HG02678 (cell line): ENCODE measurements at regions not wholly inside any gene's neighbourhood (a gene's known extent, or its start where the extent isn't known, plus 50 kb on each side); places are given as distances from the start of the nearest gene placed in this dataset.

Experiments
- ATAC-seq: cut with Tn5 transposase; IDR thresholded peaks from one replicate; pipeline ENCODE4 v1.9.1; 2021; ENCODE audit warnings: mild to moderate bottlenecking, moderate library complexity; ENCODE audit not compliant: unreplicated experiment

GRCh38 chr4:136575146-136575545 lies 957.1 kb downstream of the PCDH18 start:
- no peak for ATAC-seq

DNA sequence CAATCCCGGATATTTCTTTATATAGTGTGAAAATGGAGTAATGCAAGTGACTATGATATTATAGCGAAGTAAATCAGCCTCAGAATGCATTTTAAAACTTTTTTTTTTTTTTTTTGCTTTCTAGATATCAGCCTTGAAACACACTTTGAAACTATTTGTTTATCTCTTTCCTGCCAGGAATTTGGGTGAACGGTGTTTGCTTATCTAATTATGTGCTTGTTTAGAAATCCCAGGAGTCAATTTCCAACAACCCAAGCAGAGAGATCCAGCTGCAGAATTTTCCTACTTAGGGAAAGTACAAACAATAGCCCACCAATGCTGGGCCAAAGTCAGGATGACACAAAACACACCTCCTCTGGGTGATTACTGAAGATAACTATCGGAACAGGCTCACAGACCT lies 958.8 kb downstream of the PCDH18 start:
- ATAC-seq = no peak

GRCh38 chr4:136571315-136571714 lies 961.0 kb downstream of the PCDH18 start:
- no peak for ATAC-seq

GRCh38 chr4:136562834-136563233 lies 969.5 kb downstream of the PCDH18 start:
- no peak for ATAC-seq

GRCh38 chr4:136558940-136559494 lies 973.3 kb downstream of the PCDH18 start:
- no peak for ATAC-seq

GRCh38 chr4:136557396-136557795 lies 974.9 kb downstream of the PCDH18 start:
- ATAC-seq = no peak

DNA sequence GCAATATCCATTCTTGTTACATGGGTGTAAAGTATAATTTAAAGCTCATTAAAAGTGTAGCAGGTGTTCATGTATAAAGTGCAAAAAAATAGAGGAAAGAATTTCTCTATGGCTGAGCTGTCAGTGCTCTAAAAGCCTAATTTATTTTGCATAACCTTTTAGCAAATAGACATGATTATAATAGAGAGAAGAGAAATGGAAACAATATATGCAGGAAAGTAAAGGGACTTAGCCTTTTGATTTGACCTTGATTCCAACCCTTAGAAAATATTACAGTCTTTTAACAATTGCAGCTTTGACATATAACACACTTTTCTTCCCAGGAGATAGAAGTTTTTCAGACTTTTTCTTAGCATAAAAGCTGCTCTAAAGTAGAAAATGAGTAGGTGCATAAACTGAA lies 978.3 kb downstream of the PCDH18 start:
- no peak for ATAC-seq

GRCh38 chr4:136551753-136552152 lies 980.5 kb downstream of the PCDH18 start:
- ATAC-seq = no peak

- ATAC-seq = no peak
Observed at GRCh38 chr4:136540747-136541146, 991.5 kb downstream of the PCDH18 start.

GRCh38 chr4:136528131-136528530 lies 1004.2 kb downstream of the PCDH18 start:
- ATAC-seq = no peak

GRCh38 chr4:136526517-136526916 lies 1005.8 kb downstream of the PCDH18 start:
- ATAC-seq = no peak

GRCh38 chr4:136524039-136524438 lies 1008.3 kb downstream of the PCDH18 start:
- no peak for ATAC-seq

DNA sequence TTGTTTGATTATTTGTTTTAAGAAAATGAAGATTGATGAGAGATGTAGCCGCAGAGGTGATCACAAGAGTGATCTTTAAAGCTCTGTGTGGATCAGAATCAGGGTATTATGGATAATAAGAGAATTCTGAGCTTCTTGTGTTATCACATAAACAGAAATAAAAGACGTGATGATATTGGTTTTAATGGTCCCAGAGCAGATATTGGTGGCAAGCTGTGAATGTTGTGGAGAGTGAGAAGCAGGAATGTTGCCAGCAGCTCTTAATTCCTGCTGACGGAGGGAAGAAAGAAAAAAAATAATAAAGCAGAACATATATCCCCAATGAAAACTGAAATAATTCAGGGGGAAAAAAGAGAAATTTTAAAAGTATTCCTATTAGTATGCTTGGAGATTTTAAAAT lies 1015.9 kb downstream of the PCDH18 start:
- ATAC-seq = no peak

- ATAC-seq = no peak
Observed at GRCh38 chr4:136505020-136505419, 1027.3 kb downstream of the PCDH18 start.

DNA sequence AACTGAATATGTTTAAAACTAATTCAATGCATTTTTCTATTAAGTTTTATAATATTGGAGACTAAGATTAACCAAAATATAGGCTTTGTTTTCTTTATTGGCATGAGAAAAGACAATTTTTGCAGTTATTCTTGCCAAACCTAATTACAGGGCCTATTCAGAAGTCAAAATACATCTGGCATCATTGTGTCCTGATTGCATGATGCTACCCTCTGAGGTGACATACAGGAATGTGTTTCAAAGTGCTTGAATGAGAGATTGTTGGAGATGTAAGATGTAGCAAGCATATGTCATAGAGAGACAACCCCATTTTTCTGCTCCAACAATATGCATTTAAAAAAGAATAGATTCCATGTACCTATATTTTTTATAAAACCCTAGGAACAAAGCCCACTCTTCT lies 1036.4 kb downstream of the PCDH18 start:
- ATAC-seq = no peak

DNA sequence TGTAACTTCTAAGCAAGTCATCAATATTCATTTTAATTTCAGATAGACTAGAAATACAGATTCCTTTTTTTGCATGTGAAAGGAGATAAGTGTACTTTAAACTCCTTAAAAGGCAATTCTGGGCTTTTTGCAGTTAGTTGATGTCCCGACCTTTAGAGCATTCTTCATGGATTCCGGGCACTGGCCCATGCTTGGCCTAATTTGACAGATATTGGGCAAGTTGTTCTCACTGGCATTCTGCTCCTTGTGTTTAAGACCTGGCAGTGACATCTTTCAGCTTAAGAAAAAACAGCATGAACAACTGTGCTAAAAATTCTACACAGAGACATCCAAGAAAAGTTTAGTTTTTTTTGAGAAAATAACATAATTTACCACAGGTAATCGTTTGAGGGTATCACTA lies 1037.2 kb downstream of the PCDH18 start:
- ATAC-seq = no peak

DNA sequence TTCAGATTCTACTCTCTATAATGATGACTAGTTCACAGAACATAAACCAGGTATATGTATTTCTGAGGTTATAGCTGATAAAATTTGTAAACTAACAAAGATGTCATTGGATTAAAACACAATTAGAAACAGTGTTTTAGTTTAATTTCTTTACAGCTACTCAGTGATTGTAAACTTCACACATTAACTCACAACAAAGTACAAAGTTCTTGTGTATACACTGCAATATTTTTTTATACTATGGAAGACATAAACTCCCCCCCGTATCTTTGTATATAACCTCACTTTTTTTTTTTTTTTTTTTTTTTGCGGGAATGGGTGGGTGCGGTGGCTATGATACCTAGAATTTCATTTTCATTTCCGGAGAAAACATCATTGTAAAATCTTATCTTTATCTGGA lies 1043.2 kb downstream of the PCDH18 start:
- no peak for ATAC-seq

DNA sequence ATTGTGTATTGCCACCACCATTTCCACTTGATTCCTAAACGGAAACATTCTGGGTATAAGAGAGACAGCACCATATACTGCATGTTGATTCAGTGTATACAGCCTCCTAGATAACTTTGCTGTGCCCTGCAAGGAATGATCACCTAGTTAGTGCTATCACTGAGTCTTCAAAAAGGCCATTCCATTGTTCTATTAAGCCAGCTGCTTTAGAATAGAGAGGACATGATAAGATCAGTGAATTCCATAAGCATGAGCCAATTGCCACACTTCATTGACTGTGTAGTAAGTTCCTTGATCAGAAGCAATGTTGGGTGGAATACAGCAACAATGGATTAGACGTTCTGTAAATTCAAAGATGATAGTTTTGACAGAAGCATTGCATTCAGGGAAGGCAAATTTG lies 1047.3 kb downstream of the PCDH18 start:
- no peak for ATAC-seq

GRCh38 chr4:136476753-136477152 lies 1055.5 kb downstream of the PCDH18 start:
- ATAC-seq = no peak

DNA sequence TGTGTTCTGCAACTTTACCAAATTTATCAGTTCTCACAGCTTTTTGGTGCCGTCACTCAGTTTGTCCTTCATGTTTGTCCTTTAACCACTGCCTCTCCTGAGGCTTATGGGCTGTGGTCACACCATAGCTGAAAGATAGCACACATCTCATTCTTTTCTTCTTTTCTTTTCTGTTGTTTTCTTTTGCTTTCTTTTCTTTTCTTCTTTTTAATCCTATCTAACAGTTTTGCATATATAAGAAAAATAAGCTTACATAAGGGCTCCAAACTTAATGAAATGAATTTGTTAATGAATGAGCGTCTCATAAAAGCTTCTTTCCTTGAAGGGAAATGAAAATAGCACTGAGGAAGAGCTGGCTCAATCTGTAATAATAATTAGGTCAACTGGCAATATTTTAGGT lies 1061.2 kb downstream of the PCDH18 start:
- ATAC-seq = no peak

DNA sequence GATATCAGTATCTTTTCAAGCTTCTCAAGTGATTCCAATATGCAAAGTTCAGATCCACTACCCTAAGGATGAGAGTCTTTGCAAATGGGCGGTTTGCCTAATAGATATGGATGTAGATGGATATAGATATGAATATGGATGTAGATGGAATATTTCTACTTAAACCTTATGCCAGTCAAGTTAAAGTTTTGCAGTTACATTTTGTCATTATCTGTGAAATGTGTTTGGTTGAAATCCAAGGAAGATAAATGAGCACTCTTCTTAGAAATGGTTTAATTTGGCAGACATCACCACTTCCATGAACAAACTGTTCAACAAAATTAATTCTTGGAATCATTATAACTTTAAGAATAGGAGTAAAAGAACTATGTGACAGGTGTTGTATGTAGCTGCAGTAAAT lies 1066.6 kb downstream of the PCDH18 start:
- ATAC-seq = no peak

GRCh38 chr4:136463941-136464340 lies 1068.4 kb downstream of the PCDH18 start:
- ATAC-seq = no peak

DNA sequence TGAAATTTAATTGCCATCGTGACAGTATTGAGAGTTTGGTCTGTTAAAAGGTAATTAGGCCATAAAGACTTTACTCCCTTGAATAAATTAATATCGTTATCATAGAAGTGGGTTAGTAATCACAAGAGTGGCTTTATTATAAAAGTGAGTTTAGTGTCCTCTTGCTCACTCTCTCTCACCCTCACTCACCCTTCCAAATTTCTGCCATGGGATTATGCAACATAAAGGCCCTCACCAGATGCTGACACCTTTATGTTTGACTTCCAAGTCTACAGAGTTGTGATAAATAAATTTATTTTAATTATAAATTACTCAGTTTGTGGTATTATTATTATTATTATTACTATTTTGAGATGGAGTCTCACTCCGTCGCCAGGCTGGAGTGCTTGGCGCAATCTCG lies 1070.8 kb downstream of the PCDH18 start:
- ATAC-seq = no peak

DNA sequence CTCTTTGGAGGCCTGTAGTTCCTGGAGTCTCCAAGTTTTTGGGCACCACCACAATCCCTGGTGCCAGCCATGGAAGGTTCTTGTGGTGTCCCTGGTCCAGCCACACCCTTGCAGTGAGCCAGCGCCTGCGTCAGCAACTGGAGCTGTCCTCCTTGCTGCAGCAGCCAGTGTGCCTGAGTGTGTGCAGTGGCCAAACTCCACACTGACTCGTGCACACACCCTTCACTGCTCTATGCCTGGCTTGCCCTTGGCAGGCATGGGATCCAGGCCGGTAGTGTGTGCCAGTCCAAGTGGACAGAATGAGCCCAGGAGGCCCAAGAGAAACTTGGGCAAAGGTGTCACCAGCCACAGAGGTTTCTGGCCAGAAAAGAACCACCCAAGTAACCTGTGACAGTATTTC lies 1074.0 kb downstream of the PCDH18 start:
- no peak for ATAC-seq
